MCF 10A (cell line): ENCODE measurements at regions not wholly inside any gene's neighbourhood (a gene's known extent, or its start where the extent isn't known, plus 50 kb on each side); places are given as distances from the start of the nearest gene placed in this dataset.

Experiments
- BruUV-seq: library from RNA; stranded (reverse); fragments of 400-500 nt; replicated peaks from 2 replicates; lab custom pipeline; 2021; lab: Mats Ljungman, UMichigan
- CTCF ChIA-PET: fragments of 300-600 bp; sonication (Branson Sonifier 250); formaldehyde crosslinking; extraction: SDS; loops from one replicate; lab custom pipeline; 2021; ENCODE audit warnings: antibody characterized with exemption, inconsistent platforms; lab: Yijun Ruan, JAX
- POLR2A ChIA-PET: fragments of 300-600, 350-650 bp; sonication (Branson Sonifier 250); formaldehyde crosslinking; extraction: SDS; loops from one replicate; lab custom pipeline; 2020; ENCODE audit warnings: antibody characterized with exemption, inconsistent platforms; lab: Yijun Ruan, JAX
- DNase-seq: peaks from one replicate; pipeline ENCODE4 v3.0.0-alpha.2; 2018; ENCODE audit not compliant: unreplicated experiment
- H3K27ac Mint-ChIP-seq: one replicate; pipeline ENCODE4 v1.8.0; 2022; ENCODE audit warnings: mild to moderate bottlenecking, low read depth, mixed read lengths; ENCODE audit not compliant: unreplicated experiment
- H3K27me3 Mint-ChIP-seq: one replicate; pipeline ENCODE4 v1.8.0; 2022; ENCODE audit warnings: mixed read lengths; ENCODE audit not compliant: insufficient read depth, unreplicated experiment
- H3K36me3 Mint-ChIP-seq: one replicate; pipeline ENCODE4 v1.8.0; 2022; ENCODE audit warnings: mild to moderate bottlenecking, moderate library complexity, mixed read lengths; ENCODE audit not compliant: insufficient read depth, unreplicated experiment
- H3K4me1 Mint-ChIP-seq: one replicate; pipeline ENCODE4 v1.8.0; 2022; ENCODE audit warnings: mixed read lengths; ENCODE audit not compliant: insufficient read depth, unreplicated experiment
- H3K4me3 Mint-ChIP-seq: one replicate; pipeline ENCODE4 v1.8.0; 2022; ENCODE audit warnings: mild to moderate bottlenecking, moderate library complexity, mixed read lengths; ENCODE audit not compliant: unreplicated experiment
- H3K9me3 Mint-ChIP-seq: one replicate; pipeline ENCODE4 v1.8.0; 2022; ENCODE audit warnings: mixed read lengths; ENCODE audit not compliant: unreplicated experiment
- intact Hi-C: fragments of 100-400 bp; cut with micrococcal nuclease; formaldehyde crosslinking; loops from 2 replicates; pipeline ENCODE4 v1.14.1; 2022
- TF ChIP-seq, protein P1 (sequence below): fragments of 200-600 bp; IDR thresholded peaks from one replicate; pipeline ENCODE4 v1.8.0; 2022; ENCODE audit warnings: antibody characterized with exemption, mild to moderate bottlenecking; ENCODE audit not compliant: unreplicated experiment

- POLR2A ChIA-PET = no interaction called here
- peaks cover 8% of the 10 kb centered on the region for H3K9me3 Mint-ChIP-seq
Observed at GRCh38 chr10:121678631-121679174, 80.5 kb upstream of the FGFR2 start.

DNA sequence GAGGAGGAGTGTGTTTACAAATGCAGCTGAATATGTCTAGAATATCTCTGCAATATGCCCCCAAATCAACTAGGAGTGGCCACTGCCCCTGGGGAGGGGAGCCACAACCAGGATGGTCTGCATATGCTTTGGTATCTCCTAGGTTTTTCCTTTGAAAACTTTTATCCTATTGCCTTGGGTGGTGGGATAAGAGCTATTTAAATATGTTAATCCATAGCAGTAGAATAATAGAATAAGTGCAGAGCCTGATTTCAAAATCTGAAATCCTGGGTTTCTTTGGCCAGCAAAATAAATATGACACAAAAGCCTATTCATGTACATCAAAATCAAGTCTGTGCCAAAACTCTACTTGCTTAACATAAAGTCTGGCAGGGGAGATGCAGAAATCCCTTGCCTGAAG lies 79.6 kb upstream of the FGFR2 start:
- Mint-ChIP-seq H3K27me3 (no peaks in the 10 kb centered on the region), H3K36me3 (no peaks in the 10 kb centered on the region), H3K9me3 (peaks cover 8% of the 10 kb centered on the region), H3K4me1 (no peaks in the 10 kb centered on the region), H3K4me3 (no peak overlapping the region), H3K27ac (no peak overlapping the region)
- ChIA-PET POLR2A (interaction anchor here (0.6 kb wide), 1 partner anchor 20 kb away, joined by 3 read pairs; no protein-coding TSS in a partner anchor), CTCF (no interaction called here)
- intact Hi-C loops = no loop called here
- TF ChIP-seq, protein P1, sequence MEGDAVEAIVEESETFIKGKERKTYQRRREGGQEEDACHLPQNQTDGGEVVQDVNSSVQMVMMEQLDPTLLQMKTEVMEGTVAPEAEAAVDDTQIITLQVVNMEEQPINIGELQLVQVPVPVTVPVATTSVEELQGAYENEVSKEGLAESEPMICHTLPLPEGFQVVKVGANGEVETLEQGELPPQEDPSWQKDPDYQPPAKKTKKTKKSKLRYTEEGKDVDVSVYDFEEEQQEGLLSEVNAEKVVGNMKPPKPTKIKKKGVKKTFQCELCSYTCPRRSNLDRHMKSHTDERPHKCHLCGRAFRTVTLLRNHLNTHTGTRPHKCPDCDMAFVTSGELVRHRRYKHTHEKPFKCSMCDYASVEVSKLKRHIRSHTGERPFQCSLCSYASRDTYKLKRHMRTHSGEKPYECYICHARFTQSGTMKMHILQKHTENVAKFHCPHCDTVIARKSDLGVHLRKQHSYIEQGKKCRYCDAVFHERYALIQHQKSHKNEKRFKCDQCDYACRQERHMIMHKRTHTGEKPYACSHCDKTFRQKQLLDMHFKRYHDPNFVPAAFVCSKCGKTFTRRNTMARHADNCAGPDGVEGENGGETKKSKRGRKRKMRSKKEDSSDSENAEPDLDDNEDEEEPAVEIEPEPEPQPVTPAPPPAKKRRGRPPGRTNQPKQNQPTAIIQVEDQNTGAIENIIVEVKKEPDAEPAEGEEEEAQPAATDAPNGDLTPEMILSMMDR = no peak
- DNase-seq = no peak
- no TSS peak for BruUV-seq

More at GRCh38 chr10:121678631-121679174, 80.5 kb upstream of the FGFR2 start:
- no TSS peak for BruUV-seq
- no peak for DNase-seq
- no peak overlapping the region for H3K4me3 Mint-ChIP-seq
- TF ChIP-seq, protein P1 = no peak
- no peaks in the 10 kb centered on the region for H3K27me3 Mint-ChIP-seq
- CTCF ChIA-PET = no interaction called here
- no peaks in the 10 kb centered on the region for H3K36me3 Mint-ChIP-seq
- H3K4me1 Mint-ChIP-seq = no peaks in the 10 kb centered on the region
- no peak overlapping the region for H3K27ac Mint-ChIP-seq
- intact Hi-C loops = no loop called here

DNA sequence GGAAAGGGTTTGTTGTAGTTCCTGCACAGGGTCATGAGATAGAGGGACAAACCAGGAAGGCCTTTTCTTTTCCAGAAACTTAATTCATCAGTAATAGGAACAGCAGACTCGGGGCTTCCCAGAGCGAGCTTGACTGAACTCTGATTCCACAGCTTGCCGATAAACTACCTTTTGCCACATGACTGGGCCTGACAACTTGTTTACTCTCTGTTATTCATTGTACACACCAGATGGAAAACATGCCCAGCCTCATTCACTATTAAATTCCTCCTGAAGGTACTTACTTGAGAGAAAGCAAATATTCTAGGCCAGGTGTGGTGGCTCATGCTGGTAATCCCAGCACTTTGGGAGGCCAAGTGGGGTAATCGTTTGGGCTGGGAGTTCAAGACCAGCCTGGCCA lies 77.1 kb upstream of the FGFR2 start:
- Mint-ChIP-seq H3K4me3 (no peak overlapping the region), H3K27ac (no peak overlapping the region), H3K9me3 (peaks cover 8% of the 10 kb centered on the region), H3K36me3 (no peaks in the 10 kb centered on the region), H3K27me3 (no peaks in the 10 kb centered on the region), H3K4me1 (no peaks in the 10 kb centered on the region)
- TF ChIP-seq, protein P1 = no peak
- no TSS peak for BruUV-seq
- POLR2A ChIA-PET = no interaction called here
- CTCF ChIA-PET = interaction anchor here (0.5 kb wide), 1 partner anchor 8 kb away, joined by 5 read pairs; no protein-coding TSS in a partner anchor
- intact Hi-C loops = no loop called here
- no peak for DNase-seq

GRCh38 chr10:121674885-121675284 lies 76.6 kb upstream of the FGFR2 start:
- peaks cover 8% of the 10 kb centered on the region for H3K9me3 Mint-ChIP-seq
- intact Hi-C loops = no loop called here
- H3K4me1 Mint-ChIP-seq = no peaks in the 10 kb centered on the region
- TF ChIP-seq, protein P1 = no peak
- ChIA-PET CTCF (interaction anchor here (0.5 kb wide), 1 partner anchor 9 kb away, joined by 5 read pairs; no protein-coding TSS in a partner anchor), POLR2A (no interaction called here)
- DNase-seq = no peak
- H3K27ac Mint-ChIP-seq = no peak overlapping the region
- no peak overlapping the region for H3K4me3 Mint-ChIP-seq
- no peaks in the 10 kb centered on the region for H3K36me3 Mint-ChIP-seq
- no peaks in the 10 kb centered on the region for H3K27me3 Mint-ChIP-seq
- BruUV-seq = no TSS peak
